Mucosa of descending colon (tissue), 3 donors: ENCODE measurements at regions not wholly inside any gene's neighbourhood (a gene's known extent, or its start where the extent isn't known, plus 50 kb on each side); places are given as distances from the start of the nearest gene placed in this dataset.
"Not testable (repeated sequence)": the region's sequence is repeated elsewhere in the genome, so short reads cannot be mapped to it uniquely, and the experiment has no call there.

Source experiments
- ATAC-seq: fragments of 200-7000 bp; cut with Tn5 transposase; one replicate; pipeline ENCODE4 v1.9.1; 2020; ENCODE audit warnings: mild to moderate bottlenecking, moderate library complexity
- DNase-seq, 3 donors: peaks; one replicate each; pipeline ENCODE4 v3.0.0-alpha.2; 2020
- H3K36me3 ChIP-seq: fragments of 200-600 bp; one replicate; pipeline ENCODE4 v1.8.0; 2021; ENCODE audit warnings: low read depth, mild to moderate bottlenecking
- H3K4me1 ChIP-seq: fragments of 200-600 bp; one replicate; pipeline ENCODE4 v1.8.0; 2021; ENCODE audit warnings: low read depth, mild to moderate bottlenecking
- H3K4me3 ChIP-seq: fragments of 200-600 bp; one replicate; pipeline ENCODE4 v1.8.0; 2021; ENCODE audit warnings: mild to moderate bottlenecking
- H3K9me3 ChIP-seq: fragments of 200-600 bp; one replicate; pipeline ENCODE4 v1.8.0; 2021; ENCODE audit warnings: mild to moderate bottlenecking
- intact Hi-C, 2 donors: fragments of 100-400 bp; cut with DNase I in 1 of 2; cut with micrococcal nuclease in 1 of 2; formaldehyde crosslinking; loops; one replicate each; pipeline versions ENCODE4 v1.11.0 to v1.11.1; 2022; cut with DNase I, micrococcal nuclease
- TF ChIP-seq, protein P1 (sequence below): fragments of 200-600 bp; IDR thresholded peaks from one replicate; pipeline ENCODE4 v1.8.0; 2022; ENCODE audit warnings: antibody characterized with exemption, mild to moderate bottlenecking
- donor health status: DM: no; HTN: no; CAD: no; lungs with moderate emphysema.
- donor health status: DM: no; HTN: no; CAD: no.
- donor health status: DM: no; HTN: yes; CAD: no.

DNA sequence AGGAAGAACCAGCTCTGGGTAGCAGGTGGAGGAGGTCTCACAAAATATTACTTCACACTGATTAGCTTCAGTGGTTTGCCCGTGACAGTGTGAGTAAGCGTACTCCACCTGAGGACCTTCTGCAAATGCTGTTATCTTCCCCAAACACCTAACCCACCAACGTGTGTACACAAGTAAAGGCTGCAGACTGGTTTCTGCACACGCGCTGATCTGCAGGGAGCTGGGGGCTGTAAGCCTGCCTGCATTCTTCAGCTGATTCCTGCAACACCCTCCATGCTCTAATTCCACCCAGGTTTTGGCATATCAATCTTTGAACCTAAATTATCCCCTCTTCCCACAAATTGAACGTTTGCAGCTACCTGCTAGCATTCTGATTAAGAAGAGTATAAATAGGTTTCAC, 820.2 kb downstream of the TRIML1 start:
- ATAC-seq (no peak), DNase-seq (no peak)
- intact Hi-C loops: no loop called here
- no peaks in the 10 kb centered on the region for H3K4me1 ChIP-seq
- peaks cover 3% of the 10 kb centered on the region for H3K9me3 ChIP-seq
- H3K4me3 ChIP-seq: no peak overlapping the region
- TF ChIP-seq, protein P1, sequence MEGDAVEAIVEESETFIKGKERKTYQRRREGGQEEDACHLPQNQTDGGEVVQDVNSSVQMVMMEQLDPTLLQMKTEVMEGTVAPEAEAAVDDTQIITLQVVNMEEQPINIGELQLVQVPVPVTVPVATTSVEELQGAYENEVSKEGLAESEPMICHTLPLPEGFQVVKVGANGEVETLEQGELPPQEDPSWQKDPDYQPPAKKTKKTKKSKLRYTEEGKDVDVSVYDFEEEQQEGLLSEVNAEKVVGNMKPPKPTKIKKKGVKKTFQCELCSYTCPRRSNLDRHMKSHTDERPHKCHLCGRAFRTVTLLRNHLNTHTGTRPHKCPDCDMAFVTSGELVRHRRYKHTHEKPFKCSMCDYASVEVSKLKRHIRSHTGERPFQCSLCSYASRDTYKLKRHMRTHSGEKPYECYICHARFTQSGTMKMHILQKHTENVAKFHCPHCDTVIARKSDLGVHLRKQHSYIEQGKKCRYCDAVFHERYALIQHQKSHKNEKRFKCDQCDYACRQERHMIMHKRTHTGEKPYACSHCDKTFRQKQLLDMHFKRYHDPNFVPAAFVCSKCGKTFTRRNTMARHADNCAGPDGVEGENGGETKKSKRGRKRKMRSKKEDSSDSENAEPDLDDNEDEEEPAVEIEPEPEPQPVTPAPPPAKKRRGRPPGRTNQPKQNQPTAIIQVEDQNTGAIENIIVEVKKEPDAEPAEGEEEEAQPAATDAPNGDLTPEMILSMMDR: no peak
- H3K36me3 ChIP-seq: no peaks in the 10 kb centered on the region

- ATAC-seq: no peak
- Histone ChIP-seq H3K4me3 (no peak overlapping the region), H3K36me3 (no peaks in the 10 kb centered on the region), H3K4me1 (no peaks in the 10 kb centered on the region), H3K9me3 (peaks cover 1% of the 10 kb centered on the region)
- no peak for DNase-seq
- intact Hi-C loops: no loop called here
- TF ChIP-seq, protein P1: no peak
These were observed 821.3 kb downstream of the TRIML1 start for GRCh38 chr4:188960411-188961093.

- no peak for ATAC-seq
- DNase-seq: no peak
- intact Hi-C loops: no loop called here
- no peaks in the 10 kb centered on the region for H3K36me3 ChIP-seq
- peaks cover 11% of the 10 kb centered on the region for H3K9me3 ChIP-seq
- TF ChIP-seq, protein P1: no peak
- H3K4me3 ChIP-seq: no peak overlapping the region
- H3K4me1 ChIP-seq: no peaks in the 10 kb centered on the region
These were observed 831.9 kb downstream of the TRIML1 start for GRCh38 chr4:188971125-188971524.

DNA sequence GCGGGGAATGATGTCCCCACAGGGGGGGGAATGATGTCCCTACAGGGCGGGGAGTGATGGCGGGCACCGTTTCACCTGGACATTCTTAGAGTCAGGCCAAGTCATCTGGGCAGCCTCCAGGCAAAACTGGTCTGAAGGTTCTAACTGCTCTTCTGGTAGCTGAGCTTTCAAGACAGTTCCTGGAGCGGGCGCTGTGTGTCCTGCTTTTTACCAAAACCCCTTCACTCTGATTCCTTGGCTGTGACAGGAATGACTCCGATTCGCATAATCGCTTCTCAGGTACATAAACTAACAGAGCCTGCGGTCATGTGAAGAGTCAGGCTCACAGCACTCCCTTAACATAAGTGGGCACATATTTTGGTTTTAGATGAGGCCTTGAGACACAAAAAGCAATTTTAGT, 836.0 kb downstream of the TRIML1 start:
- Histone ChIP-seq H3K36me3 (no peaks in the 10 kb centered on the region), H3K9me3 (peaks cover 6% of the 10 kb centered on the region), H3K4me1 (no peaks in the 10 kb centered on the region), H3K4me3 (no peak overlapping the region)
- no peak for ATAC-seq
- no peak for DNase-seq
- TF ChIP-seq, protein P1: no peak
- intact Hi-C loops: no loop called here

- H3K36me3 ChIP-seq: no peaks in the 10 kb centered on the region
- H3K4me3 ChIP-seq: no peak overlapping the region
- intact Hi-C loops: no loop called here
- H3K4me1 ChIP-seq: no peaks in the 10 kb centered on the region
- no peak for DNase-seq
- TF ChIP-seq, protein P1: no peak
- no peak for ATAC-seq
- H3K9me3 ChIP-seq: peaks cover 6% of the 10 kb centered on the region
These were observed 837.4 kb downstream of the TRIML1 start for GRCh38 chr4:188976644-188977115.

- intact Hi-C loops, H3K4me3 ChIP-seq, ATAC-seq, H3K36me3 ChIP-seq, DNase-seq, H3K4me1 ChIP-seq, H3K9me3 ChIP-seq: not testable (repeated sequence)
These were observed 838.0 kb downstream of the TRIML1 start for GRCh38 chr4:188977232-188977631.
